Endothelial cell of umbilical vein (primary cell): ENCODE measurements at regions not wholly inside any gene's neighbourhood (a gene's known extent, or its start where the extent isn't known, plus 50 kb on each side); places are given as distances from the start of the nearest gene placed in this dataset.

Experiments
- BruUV-seq: library from RNA; stranded (reverse); fragments of 400-500 nt; replicated peaks from 2 replicates; lab custom pipeline; 2021; lab: Mats Ljungman, UMichigan
- CTCF ChIA-PET: fragments of 300-600, 350-600 bp; sonication (Branson Sonifier 250); formaldehyde crosslinking; loops from one replicate; lab custom pipeline; 2021; ENCODE audit warnings: antibody characterized with exemption, inconsistent platforms; lab: Charles Lee
- POLR2A ChIA-PET: fragments of 300-600, 350-600 bp; sonication (Branson Sonifier 250); formaldehyde crosslinking; loops from one replicate; lab custom pipeline; 2021; ENCODE audit warnings: antibody characterized with exemption, inconsistent platforms; lab: Charles Lee
- DNase-seq: peaks from one replicate; pipeline ENCODE4 v3.0.0-alpha.2; 2011; ENCODE audit warnings: low read depth, low spot score
- FAIRE-seq: peaks from 2 replicates; lab custom pipeline; 2011; peaks lifted over from hg19 to GRCh38; lab: Jason Lieb, UNC
- H2AFZ ChIP-seq: 2 replicates; pipeline ENCODE4 v1.6.0; 2012; ENCODE audit warnings: low read depth, low read length, control low read depth, inconsistent platforms
- H3K27ac ChIP-seq: 2 replicates; pipeline ENCODE4 v1.5.1; 2011; ENCODE audit warnings: low read depth, mild to moderate bottlenecking, control low read depth, low read length, moderate library complexity; ENCODE audit not compliant: insufficient read depth
- H3K27me3 ChIP-seq, 2 experiments: 2 replicates each; pipeline versions ENCODE4 v1.6.0 to v1.6.1; 2011; ENCODE audit warnings: low read length in 2 of 2, mixed read lengths in 1 of 2; ENCODE audit not compliant: control insufficient read depth in 2 of 2, insufficient read depth in 2 of 2
- H3K36me3 ChIP-seq, 2 experiments: 2 replicates in 1 of 2; 3 replicates in 1 of 2; pipeline ENCODE4 v1.5.1; 2011; ENCODE audit warnings: low read length in 2 of 2, mild to moderate bottlenecking in 1 of 2, moderate library complexity in 1 of 2; ENCODE audit not compliant: control insufficient read depth in 2 of 2, insufficient read depth in 2 of 2; ENCODE audit errors: extremely low read depth in 1 of 2
- H3K4me1 ChIP-seq: 3 replicates; pipeline ENCODE4 v1.5.1; 2011; ENCODE audit warnings: mild to moderate bottlenecking, low read length; ENCODE audit not compliant: control insufficient read depth, insufficient read depth; ENCODE audit errors: extremely low read depth
- H3K4me2 ChIP-seq: 2 replicates; pipeline ENCODE4 v1.6.1; 2011; ENCODE audit warnings: low read length, control low read depth, mixed read lengths; ENCODE audit not compliant: insufficient read depth
- H3K4me3 ChIP-seq, 3 experiments: fragments of 200-600 bp in 1 of 3; sonication (generic), shearing (Covaris generic) in 1 of 3; replicated peaks in 1 of 3; 2 replicates each; pipeline ENCODE4 v1.5.1; 2011 to 2016; ENCODE audit warnings: control low read depth in 3 of 3, low read length in 3 of 3, mild to moderate bottlenecking in 2 of 3, inconsistent platforms in 1 of 3, low read depth in 1 of 3, moderate library complexity in 1 of 3; ENCODE audit not compliant: insufficient read depth in 1 of 3
- H3K79me2 ChIP-seq: 2 replicates; pipeline ENCODE4 v1.6.0; 2012; ENCODE audit warnings: low read length, inconsistent platforms; ENCODE audit not compliant: control insufficient read depth, insufficient read depth
- H3K9ac ChIP-seq: replicated peaks from 2 replicates; pipeline ENCODE3; 2011; ENCODE audit warnings: low read length, control low read depth; ENCODE audit not compliant: insufficient read depth; ENCODE audit errors: extremely low read depth
- H3K9me1 ChIP-seq: replicated peaks from 3 replicates; pipeline ENCODE4 v1.6.0; 2011; ENCODE audit warnings: mild to moderate bottlenecking, low read length; ENCODE audit not compliant: control insufficient read depth, insufficient read depth; ENCODE audit errors: extremely low read depth
- H3K9me3 ChIP-seq: replicated peaks from 2 replicates; pipeline ENCODE4 v1.5.1; 2012; ENCODE audit warnings: low read length, inconsistent platforms; ENCODE audit not compliant: control insufficient read depth, insufficient read depth
- H4K20me1 ChIP-seq: replicated peaks from 2 replicates; pipeline ENCODE3; 2011; ENCODE audit warnings: mild to moderate bottlenecking, low read length; ENCODE audit not compliant: control insufficient read depth, insufficient read depth; ENCODE audit errors: extremely low read depth
- CTCF ChIP-seq, 2 donors: IDR thresholded peaks; 1 replicate in 1 of 2; 2 replicates in 1 of 2; pipeline ENCODE4 v1.5.1; 2011; ENCODE audit warnings: low read length in 2 of 2, mild to moderate bottlenecking in 2 of 2, moderate library complexity in 2 of 2, control low read depth in 1 of 2, inconsistent platforms in 1 of 2, low read depth in 1 of 2; ENCODE audit not compliant: insufficient read depth in 1 of 2; ENCODE audit errors: extremely low read depth in 1 of 2
- EZH2 ChIP-seq: IDR thresholded peaks from 2 replicates; pipeline ENCODE4 v1.6.1; 2012; ENCODE audit warnings: borderline replicate concordance, low read depth, mild to moderate bottlenecking, moderate library complexity, low read length, inconsistent platforms; ENCODE audit not compliant: severe bottlenecking
- FOS ChIP-seq: IDR thresholded peaks from 2 replicates; pipeline ENCODE4 v1.6.1; 2011; ENCODE audit warnings: mild to moderate bottlenecking, low read length, moderate library complexity, borderline replicate concordance; ENCODE audit not compliant: insufficient read depth
- GATA2 ChIP-seq: IDR thresholded peaks from 2 replicates; pipeline ENCODE4 v1.7.0; 2011; ENCODE audit warnings: low read depth, mild to moderate bottlenecking, moderate library complexity, mixed read lengths, low read length; ENCODE audit not compliant: insufficient read length, insufficient read depth
- JUN ChIP-seq: IDR thresholded peaks from 2 replicates; pipeline ENCODE4 v1.6.1; 2011; ENCODE audit warnings: borderline replicate concordance, low read depth; ENCODE audit not compliant: insufficient read length, insufficient read depth
- MAX ChIP-seq: IDR thresholded peaks from 2 replicates; pipeline ENCODE4 v1.6.1; 2011; ENCODE audit not compliant: insufficient read depth, insufficient read length
- MYC ChIP-seq: IDR thresholded peaks from one replicate; pipeline ENCODE4 v1.6.1; 2011; ENCODE audit warnings: mild to moderate bottlenecking, low read depth, low read length
- POLR2A ChIP-seq: IDR thresholded peaks from 2 replicates; pipeline ENCODE4 v1.6.1; 2012; ENCODE audit warnings: low read depth, mild to moderate bottlenecking, control low read depth, low read length
- POLR2AphosphoS5 ChIP-seq: IDR thresholded peaks from 2 replicates; pipeline ENCODE4 v1.6.1; 2012; ENCODE audit warnings: low read depth, mild to moderate bottlenecking, control low read depth, low read length, moderate library complexity; ENCODE audit not compliant: insufficient read depth
- dilution Hi-C: fragments of 300-500 bp; cut with MboI; formaldehyde crosslinking; loops from one replicate; pipeline ENCODE4 v1.15.0; 2019; ENCODE audit warnings: low sequenced_read_pairs; ENCODE audit not compliant: extremely low pct_ligation_motif_present
- intact Hi-C: fragments of 100-400 bp; cut with micrococcal nuclease; formaldehyde crosslinking; loops from one replicate; pipeline ENCODE4 v1.10.0; 2022

- Histone ChIP-seq H3K4me1 (no peaks in the 10 kb centered on the region), H3K27ac (no peak overlapping the region), H3K4me2 (no peak overlapping the region), H3K9ac (no peak overlapping the region), H3K36me3 (no peaks in the 10 kb centered on the region), H3K9me1 (no peaks in the 10 kb centered on the region), H4K20me1 (no peaks in the 10 kb centered on the region), H2AFZ (no peak overlapping the region), H3K9me3 (no peaks in the 10 kb centered on the region), H3K79me2 (no peaks in the 10 kb centered on the region), H3K4me3 (no peak overlapping the region), H3K27me3 (no peaks in the 10 kb centered on the region)
- TF ChIP-seq GATA2 = no peak
- TF ChIP-seq EZH2 = no peak
- no peak for TF ChIP-seq MAX
- TF ChIP-seq MYC = no peak
- no peak for TF ChIP-seq FOS
- no peak for TF ChIP-seq POLR2A
- TF ChIP-seq POLR2AphosphoS5 = no peak
- no peak for TF ChIP-seq CTCF (IDR thresholded peaks at IDR 0.05; ENCODE audit: extremely low read depth in 1 of 2, insufficient read depth in 1 of 2, low read depth in 1 of 2, low read length in 2 of 2)
- no peak for TF ChIP-seq JUN
- no peak for FAIRE-seq
- no TSS peak for BruUV-seq
- dilution Hi-C loops (no loop called here), intact Hi-C loops (no loop called here)
- POLR2A ChIA-PET = no interaction called here
- CTCF ChIA-PET = no interaction called here
- DNase-seq = no peak
These were observed 99.0 kb upstream of the PLXNA2 start for GRCh38 chr1:208343226-208343625.
